ENCODE measurements at regions not wholly inside any gene's neighbourhood (a gene's known extent, or its start where the extent isn't known, plus 50 kb on each side); places are given as distances from the start of the nearest gene placed in this dataset.

GRCh38 chr2:6759689-6760088, 106.0 kb downstream of the CMPK2 start:
- no peak for DNase-seq

DNA sequence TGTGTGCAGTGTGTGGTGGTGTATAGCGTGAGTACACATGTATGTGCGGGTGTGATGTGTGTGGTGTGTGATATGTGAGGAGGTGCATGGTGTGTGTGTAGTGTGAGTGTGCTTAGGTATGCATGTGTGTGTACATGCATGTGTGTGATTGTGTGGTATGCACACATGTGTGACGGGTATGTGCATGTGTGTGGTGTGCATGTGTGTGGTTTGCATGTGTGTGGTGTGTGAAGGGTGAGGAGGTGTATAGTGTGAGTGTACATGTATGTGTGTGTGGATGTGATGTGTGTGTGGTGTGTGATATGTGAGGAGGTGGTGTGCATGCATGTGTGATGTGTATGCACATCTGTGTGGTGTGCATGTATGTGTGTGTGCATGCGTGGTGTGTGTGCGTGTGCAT, 105.6 kb downstream of the CMPK2 start:
- DNase-seq = no peak

DNA sequence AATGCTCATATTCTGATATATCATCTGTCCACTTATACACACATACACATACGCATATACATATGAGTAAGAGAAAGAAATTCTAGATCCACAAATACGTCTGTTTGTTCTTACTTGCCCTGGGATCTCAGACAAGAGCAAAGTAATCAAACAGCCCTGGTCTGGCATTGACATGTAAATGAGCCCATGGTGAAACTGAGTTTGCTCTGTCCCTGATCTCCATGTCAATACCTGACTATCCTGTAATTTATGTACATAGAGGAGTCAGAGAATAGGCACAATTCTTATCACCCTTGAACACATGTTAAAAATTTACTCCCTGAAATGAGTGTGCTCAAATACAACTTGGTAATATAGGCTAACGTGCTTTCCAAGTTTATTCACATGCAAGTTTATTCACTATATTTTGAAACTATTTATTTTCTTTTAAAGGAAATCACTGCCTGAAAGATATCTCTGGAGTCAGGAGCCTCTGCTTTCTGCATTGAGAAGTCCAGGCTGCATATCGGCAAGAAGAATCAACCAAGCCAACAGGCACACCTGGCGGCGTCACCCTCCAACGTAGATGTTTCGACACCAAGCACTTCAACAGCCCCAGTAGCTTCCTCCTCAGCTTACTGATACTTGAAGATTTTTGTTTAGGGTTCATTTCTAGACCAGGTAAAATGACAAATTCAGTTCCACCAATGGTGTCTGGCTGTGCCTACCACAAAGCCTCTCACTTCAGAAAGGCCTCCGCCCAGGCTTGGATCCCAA, 100.6 kb downstream of the CMPK2 start:
- DNase-seq = no peak

DNA sequence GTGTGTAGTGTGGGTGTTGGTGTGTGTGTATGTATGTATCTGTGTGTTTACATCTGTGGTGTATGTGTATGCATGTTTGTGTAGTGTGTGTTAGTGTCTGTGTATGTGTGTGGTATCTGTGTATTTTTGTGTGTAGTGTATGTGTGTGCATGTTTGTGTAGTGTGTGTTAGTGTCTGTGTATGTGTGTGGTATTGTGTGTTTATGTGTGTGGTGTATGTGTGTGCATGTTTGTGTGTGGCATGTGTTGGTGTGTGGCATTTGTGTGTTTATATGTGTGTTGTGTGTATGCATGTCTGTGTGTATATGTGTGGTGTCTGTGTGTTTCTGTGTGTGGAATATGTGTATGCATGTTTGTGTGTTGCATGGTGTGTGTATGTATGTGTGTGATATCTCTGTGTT, 96.4 kb downstream of the CMPK2 start:
- no peak for DNase-seq

DNA sequence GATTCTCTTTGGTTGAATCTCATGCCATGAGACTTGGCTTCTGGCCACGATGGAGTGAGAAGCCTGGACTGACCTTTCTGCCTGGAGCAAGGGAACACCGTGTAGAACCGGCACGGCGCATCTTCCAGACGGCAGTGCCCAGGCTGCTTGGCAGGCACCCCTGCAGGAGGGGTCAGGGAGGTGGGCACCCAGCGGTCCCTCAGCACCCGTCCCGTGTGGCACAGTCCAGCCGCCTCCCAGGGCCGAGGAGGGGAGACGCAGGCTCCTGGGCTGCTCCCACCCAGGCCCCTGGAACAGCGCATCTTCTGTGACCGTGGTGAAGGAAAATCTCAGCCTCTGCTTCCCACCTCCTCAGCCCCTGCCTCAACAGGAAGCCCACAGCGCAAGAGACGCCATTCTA, 95.7 kb downstream of the CMPK2 start:
- DNase-seq = no peak

DNA sequence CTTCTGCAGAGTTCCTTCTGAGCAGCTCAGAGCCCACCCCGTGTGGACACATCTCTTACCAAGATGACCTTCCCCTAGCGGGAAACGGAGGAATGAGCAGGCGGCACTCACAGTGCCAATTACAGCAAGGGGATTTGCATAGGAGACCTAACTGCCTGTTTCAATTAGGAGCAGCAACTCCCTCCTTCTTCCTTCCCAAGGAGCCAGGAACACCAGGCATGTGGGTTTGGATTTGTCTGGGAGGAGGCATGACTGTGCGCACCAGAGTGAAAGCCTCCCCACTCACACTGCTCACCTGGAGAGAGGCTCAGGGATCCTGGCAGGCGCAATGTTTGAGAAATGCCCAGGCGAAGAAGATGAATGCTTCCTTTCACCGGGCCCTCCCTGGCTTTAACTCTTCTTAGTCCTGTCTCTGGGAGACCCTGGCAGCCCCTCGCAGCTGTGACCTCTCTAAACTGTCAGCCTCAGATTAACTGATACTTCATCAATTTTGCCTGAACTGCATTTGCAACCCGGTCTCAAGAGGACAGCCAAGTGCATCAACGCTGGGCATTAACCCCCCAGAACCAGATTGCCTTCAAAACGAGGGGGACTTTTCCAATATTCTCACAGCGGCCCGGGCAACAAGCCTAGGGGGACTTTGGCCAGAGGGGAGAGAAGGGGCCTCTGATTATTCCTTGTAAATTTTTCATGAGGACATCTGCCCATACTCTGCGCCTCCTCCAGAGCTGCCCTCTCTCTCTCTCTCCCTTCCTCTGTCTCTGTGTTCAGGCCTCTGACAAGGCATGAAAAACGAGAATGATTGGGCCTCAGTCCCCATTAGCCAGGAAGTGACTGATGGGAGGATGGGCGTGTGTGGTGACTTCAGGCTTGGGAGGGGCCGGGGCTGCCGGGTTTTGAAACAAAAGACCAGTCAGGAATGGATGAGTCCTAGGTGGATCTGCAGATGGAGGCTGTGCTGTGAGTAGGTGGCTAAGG, 93.8 kb downstream of the CMPK2 start:
- no peak for DNase-seq

DNA sequence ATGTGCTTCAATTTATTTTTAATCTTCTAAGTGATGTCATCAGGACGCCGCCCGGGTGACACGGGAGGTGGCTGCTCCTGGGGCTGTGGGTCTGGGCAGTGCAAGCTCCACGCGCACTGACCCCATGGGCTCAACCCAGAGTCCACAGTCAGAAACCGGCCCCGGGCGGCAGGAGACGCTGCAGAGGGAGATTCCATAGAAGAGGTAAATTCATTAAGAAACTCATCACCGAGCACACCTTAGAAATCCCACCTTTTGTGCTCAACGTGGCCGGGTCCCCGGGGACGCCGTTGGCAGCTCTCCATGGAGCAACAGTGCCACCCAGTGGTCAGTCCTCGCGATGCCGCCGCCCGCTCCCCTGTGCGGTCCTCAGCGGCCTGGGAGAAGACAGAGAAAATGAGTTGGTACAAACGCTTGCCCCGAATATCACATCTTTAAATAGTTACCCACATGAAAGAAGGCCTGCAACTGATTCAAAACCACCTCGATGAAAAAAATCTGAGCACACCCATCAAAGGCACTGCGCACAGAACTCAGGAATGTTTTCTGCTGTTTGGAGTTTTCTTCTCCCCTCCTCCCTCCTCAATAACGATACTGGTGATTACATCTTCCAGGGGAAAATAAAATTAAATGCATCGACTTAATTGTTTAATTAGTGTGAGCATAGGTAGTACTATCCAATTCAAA, 92.6 kb downstream of the CMPK2 start:
- DNase-seq = peak; percentile 78

DNA sequence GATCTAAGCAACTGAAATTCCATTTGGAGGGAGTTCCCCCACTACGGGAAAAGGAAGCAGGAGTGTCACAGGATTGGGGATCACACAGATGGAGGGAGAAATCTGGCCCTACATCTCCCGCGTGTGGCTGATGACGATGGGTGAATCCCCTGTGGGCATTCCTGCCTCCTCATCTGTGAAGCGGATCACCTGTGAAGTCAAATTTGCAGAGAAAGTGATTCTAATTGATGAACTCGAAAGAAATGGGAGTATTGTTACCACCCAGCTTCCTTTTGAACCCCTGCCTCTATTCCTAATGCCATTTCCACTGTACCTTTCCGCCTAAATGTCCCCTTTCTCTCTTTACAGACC, 92.0 kb downstream of the CMPK2 start:
- no peak for DNase-seq

- no peak for DNase-seq
Observed at GRCh38 chr2:6776125-6776524, 89.6 kb downstream of the CMPK2 start.

GRCh38 chr2:6777626-6778025, 88.1 kb downstream of the CMPK2 start:
- DNase-seq = no peak

- DNase-seq = peak; percentile 90
Observed at GRCh38 chr2:6780765-6781274, 84.9 kb downstream of the CMPK2 start.

GRCh38 chr2:6782517-6783237, 83.0 kb downstream of the CMPK2 start:
- no peak for DNase-seq

GRCh38 chr2:6783238-6783614, 82.5 kb downstream of the CMPK2 start:
- DNase-seq = no peak

DNA sequence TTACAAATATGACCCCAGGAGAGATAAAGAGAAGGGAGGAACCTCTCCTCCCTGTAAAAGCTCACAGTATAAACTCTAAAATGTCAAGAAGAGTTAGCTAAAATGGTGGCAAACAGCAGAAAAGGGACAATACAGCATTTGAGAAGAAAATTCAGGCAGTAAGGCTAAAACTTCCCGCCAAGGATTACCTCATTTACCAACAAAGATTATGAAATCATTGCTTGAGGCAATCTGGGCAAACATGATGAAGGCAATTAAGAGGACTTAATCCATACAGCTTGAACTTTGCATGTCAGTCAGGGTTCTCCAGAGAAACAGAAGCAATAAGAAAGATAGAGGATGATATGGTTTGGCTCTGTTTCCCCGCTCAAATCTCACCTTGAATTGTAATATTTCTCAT, 81.4 kb downstream of the CMPK2 start:
- DNase-seq = no peak

GRCh38 chr2:6785493-6785892, 80.2 kb downstream of the CMPK2 start:
- DNase-seq = no peak

DNA sequence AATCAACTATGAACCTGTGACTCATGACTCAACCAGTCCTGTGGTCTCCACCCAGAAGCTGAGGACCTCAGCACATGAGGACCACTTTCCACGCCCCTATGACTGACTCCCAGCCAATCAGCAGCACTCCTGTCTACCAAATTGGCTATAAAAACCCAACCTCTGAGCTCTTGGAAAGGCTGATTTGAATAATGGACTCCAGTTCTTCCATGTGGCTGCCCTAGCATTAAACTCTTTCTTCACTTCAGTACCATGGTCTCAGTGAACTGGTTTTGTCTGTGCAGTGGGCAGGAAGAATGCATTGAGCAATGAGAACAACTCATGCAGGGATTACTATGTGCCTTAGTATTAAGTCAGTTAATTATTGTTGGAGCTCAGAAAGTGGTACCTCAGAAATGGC, 78.3 kb downstream of the CMPK2 start:
- no peak for DNase-seq

GRCh38 chr2:6788614-6789013, 77.1 kb downstream of the CMPK2 start:
- DNase-seq = no peak

DNA sequence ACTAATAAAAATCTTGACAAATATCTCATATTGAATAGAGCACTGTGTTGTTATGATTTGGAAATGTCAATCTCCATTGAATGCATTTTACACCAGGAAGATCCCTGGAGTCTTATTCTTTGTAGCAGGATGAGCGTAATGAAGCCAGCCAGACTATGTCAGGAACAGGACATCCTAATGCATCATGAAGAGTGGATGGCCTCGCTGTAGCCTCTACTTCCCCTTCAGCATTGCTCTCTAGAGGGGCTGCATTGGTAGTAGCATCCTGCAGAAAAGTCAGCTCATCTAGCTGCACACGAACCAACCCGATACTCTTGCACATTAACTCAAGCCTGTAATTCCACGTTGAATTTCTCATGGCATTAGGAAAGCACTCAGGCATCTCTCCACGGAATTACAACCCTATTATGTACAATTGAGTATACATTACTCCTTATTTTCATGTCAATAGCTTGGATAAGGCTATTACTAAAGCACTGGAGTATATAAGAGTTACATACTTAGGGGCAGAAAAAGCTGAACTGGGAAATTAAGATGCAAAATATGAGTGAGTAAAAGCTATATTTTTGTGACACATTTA, 76.1 kb downstream of the CMPK2 start:
- DNase-seq = no peak

DNA sequence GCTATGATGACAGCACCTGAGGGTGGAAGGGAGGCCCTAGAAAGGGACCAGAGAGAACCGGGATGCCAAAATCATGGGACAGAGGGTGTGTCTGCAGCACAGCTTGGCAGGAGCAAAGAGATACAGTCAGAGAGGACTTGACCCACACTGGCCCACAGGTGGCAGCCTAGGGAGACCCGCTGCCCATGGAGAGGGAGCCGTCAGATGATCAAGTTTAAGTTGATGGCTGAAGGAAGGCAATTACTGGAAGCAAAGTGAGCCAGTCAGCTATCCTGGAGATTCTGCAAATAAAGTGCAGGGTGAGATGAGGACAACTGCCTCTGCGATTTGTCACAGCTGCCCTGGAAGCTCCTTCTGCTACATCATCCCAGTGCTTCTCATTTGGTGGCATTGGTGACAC, 74.0 kb downstream of the CMPK2 start:
- DNase-seq = no peak

DNA sequence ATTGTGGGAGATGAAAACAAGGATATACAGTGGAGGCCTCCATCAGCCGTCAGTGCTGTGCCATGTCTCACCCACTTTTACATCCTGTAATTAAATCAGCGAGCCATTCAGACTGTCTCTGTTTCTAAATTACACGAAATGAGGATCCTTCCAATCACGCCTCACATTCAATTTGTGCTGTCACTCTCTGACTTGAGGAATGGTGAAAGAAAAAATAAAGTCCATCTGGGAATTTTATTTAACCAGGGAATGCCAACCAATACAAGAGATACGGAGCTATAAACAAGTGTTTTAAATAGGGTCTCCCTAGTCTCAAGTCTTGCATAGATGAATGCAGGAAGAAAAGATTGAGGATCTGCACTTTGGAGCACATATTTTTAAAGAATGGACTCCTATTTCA, 72.8 kb downstream of the CMPK2 start:
- no peak for DNase-seq

- no peak for DNase-seq
Observed at GRCh38 chr2:6793371-6793770, 72.3 kb downstream of the CMPK2 start.

- no peak for DNase-seq
Observed at GRCh38 chr2:6793913-6794312, 71.8 kb downstream of the CMPK2 start.

Data from DMS79 treated with DMSO at 0.1 percent for 48 hours (cell line).